IPS DF 19.7 (cell line): ENCODE measurements at regions not wholly inside any gene's neighbourhood (a gene's known extent, or its start where the extent isn't known, plus 50 kb on each side); places are given as distances from the start of the nearest gene placed in this dataset.
A peak's percentile ranks its signal among the peaks of the same experiment; 100 is the strongest.
"Not testable (repeated sequence)": the region's sequence is repeated elsewhere in the genome, so short reads cannot be mapped to it uniquely, and the experiment has no call there.

Source experiments
- DNase-seq: peaks from one replicate; pipeline ENCODE4 v3.0.0-alpha.2; 2013; ENCODE audit warnings: low read depth, low spot score

GRCh38 chr4:123674762-123675465 lies 278.3 kb downstream of the SPRY1 start:
- DNase-seq, result no peak

DNA sequence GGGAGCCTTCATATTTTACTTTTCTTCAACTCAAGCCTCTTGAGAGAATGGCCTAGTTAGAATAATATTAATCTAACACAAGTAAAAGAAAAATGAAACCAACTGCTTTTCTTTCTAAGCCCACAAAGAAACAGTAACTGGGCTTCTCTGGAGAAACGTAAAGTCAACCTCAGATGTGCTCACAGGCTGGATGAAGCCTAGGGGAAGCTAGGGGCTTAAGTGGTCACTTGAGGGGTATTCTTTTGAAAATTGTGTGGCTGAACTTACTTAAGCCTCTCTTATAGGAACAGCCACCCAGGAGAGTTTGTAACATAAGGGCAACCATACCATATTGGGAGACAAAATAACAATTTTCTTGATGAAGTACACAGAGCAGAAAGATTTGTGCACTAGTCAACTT lies 279.0 kb downstream of the SPRY1 start:
- no peak for DNase-seq

DNA sequence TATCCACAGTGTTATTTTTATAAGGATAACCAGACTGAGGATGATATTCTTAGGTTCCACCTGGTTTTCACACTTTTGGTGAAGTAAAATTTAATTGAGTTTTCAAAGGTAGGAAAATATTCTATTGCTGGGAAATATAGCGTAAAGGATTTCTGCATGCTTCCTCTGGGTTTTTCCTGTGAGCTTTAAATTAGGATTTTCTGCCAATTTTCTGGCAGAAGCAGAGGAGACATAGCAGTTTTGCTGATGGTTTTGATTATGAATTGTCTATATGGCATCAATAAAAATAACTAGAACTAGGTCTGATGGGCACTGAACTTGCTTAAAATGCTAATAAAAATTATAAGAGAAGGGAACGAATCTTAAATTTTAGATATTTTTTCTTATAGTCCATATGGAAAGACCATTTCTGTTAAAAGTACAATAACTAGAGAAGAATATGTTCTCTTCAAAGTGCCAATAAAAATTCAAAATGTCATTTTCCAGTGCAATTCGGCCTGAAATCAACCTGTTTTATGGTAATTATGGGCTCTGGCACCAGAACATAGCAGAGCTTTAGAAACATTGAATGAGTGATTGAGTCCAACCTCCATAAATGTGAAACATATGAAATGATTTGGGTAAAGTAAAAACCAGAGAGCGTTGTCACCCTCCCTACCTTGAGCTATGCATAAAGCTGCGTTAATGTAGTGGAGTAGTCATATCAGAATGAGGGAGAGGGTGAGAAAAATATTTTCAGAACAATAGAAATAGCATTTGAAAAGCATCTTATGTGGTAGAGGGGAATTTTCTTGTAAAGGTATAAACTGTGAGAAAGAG lies 279.7 kb downstream of the SPRY1 start:
- DNase-seq, result no peak

DNA sequence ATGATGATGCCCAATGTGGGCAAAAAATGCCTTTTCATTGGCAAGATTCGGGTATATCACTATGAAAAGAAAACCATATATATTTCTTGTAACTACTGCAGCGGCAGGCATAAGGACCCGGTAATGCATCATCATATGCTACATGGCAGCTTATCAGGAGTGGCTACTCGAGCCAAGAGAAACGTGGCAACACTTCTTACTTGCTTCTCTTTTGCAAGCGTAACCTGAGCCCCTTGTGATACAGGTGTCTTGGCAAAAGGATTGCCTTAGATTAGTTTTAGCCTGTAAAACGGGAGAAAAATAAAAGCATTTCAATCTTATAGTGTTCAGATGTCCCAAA lies 280.3 kb downstream of the SPRY1 start:
- peak; percentile 3 for DNase-seq

DNA sequence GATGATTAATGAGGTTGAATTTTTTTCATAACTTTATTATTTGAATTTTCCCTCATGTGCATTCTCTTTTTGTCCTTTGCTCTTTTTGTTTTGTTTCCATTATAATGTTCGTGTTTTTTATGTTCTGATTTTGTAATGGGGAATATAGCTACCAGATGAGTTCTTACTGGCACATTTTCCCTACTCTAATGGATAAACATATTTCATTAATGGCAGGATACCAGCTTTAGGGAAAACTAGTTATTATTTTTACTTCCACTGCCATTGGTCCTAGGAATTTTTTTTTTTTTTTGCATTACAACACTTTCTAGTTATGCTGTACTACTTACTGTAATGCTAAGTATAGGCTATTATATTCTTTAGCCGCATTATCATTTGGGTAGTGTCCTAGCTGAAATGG lies 286.3 kb downstream of the SPRY1 start:
- no peak for DNase-seq

DNA sequence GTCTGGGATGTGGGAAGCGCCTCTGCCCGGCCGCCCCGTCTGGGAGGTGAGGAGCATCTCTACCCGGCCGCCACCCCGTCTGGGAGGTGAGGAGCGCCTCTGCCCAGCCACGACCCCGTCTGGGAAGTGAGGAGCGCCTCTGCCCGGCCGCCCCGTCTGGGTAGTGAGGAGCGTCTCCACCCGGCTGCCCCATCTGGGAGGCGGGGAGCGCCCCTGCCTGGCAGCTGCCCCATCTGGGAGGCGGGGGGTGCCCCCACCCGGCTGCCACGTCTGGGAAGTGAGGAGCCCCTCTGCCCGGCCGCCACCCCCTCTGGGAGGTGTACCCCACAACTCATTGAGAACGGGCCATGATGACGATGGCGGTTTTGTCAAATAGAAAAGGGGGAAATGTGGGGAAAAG lies 288.3 kb downstream of the SPRY1 start:
- not testable (repeated sequence) for DNase-seq

DNA sequence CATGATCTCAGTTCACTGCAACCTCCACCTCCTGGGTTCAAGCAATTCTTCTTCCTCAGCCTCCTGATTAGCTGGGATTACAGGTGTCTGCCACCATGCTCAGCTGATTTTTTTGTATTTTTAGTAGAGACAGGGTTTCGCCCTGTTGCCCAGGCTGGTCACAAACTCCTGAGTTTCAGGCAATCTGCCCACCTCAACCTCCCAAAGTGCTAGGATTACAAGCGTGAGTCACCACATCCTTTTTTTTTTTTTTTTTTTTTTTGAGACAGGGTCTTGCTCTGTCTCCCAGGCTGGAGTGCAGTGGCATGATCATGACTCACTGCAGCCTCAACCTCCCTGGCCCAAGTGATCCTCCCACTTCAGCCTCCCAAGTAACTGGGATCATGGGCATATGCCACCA lies 298.9 kb downstream of the SPRY1 start:
- DNase-seq, result not testable (repeated sequence)

- no peak for DNase-seq
These were observed 300.1 kb downstream of the SPRY1 start for GRCh38 chr4:123696687-123697086.

- DNase-seq, result no peak
These were observed 302.0 kb downstream of the SPRY1 start for GRCh38 chr4:123698556-123698955.

DNA sequence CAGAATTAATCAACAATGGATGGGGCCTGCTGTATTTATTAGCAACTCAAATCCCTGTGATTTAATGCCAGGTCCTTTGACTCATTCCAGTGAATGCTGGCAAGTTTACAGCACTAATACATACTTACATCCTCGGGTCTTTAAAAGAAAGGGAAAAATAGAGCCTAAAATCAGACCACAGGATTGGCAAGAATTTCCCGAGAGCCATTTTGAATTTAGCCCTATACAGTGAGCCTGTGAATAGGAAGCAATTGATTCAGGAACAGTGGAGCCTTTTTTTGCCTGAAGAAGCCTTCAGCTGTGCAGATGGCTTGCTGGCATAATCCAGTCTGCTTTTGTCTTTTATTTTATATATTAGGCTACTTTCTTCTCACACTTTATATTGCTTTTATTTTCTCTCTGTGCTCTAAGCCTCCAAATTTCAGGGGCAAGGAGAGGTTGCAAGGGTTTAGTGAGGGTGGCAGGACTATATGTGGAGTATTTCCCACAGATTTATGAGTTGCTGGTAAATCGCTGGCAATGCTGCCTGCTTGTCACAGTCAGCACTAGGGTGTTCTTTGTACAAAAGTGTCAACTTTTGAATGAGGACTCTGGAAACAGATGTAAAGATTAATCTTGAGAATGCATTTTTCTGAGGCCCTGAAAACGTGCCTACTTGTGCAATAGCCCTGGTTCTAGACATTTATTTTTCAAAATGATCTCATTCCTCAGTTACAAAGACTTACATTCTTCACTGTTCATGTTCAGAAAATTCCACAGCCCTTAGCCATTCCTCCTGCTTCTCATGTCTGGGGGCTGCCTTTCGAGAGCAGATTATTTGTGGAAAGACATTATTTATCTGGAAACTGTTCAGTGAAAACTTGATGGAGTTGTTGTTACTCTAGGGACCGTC lies 303.5 kb downstream of the SPRY1 start:
- no peak for DNase-seq

- no peak for DNase-seq
These were observed 304.6 kb downstream of the SPRY1 start for GRCh38 chr4:123701131-123701575.

DNA sequence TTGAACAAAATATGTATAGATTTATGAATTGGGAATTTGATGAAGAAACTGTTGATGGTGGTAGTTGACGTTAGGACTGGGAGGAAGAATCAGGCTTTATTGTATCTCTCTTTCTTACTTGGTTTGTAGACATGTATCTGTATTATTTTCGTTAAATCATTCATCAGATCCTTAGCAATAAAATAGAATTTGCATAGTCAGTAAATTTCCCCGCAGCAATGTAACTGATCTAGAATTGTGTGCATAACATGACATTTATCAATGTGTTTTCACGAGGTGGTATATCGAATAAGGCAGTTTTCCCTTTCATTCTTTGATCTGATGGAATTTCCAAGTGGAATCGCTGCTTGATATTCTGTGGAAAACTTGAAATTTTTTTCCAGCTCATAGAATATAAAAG lies 308.8 kb downstream of the SPRY1 start:
- no peak for DNase-seq

GRCh38 chr4:123706973-123707372 lies 310.4 kb downstream of the SPRY1 start:
- no peak for DNase-seq

DNA sequence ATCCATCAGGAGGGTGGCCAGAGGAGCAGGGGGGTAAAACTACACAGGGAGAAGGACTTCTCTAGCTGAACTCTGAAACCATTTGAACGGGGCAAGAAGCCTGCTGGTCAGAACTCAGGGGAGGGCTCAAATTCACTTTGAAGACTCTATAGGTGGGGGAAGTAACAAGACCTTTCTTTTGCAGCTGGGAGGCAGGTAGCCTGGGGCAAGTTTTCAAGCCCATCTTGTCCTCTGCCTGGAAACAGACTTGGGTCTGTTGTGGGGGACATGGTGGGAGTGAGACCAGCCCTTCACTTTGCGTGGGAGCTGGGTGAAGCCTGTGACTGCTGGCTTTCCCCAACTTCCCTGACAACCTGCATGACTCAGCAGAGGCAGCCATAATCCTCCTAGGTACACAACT lies 312.3 kb downstream of the SPRY1 start:
- DNase-seq, result no peak

DNA sequence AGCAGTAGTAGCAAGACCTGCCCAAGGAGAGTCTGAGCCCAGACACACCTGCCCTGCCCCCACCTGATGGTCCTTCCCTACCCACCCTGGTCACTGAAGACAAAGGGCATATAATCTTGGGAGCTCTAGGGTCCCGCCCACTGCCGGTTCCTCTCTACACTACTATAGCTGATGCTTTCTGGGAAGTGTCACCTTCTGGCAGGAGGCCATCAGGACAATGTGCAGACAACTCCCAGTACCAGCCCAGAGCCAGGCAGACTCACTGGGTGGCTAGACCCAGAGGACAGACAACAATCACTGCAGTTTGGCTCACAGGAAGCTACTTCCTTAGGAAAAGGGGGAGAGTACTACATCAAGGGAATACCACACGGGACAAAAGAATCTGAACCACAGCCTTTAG lies 312.7 kb downstream of the SPRY1 start:
- no peak for DNase-seq

GRCh38 chr4:123731035-123731434 lies 334.4 kb downstream of the SPRY1 start:
- DNase-seq, result no peak

DNA sequence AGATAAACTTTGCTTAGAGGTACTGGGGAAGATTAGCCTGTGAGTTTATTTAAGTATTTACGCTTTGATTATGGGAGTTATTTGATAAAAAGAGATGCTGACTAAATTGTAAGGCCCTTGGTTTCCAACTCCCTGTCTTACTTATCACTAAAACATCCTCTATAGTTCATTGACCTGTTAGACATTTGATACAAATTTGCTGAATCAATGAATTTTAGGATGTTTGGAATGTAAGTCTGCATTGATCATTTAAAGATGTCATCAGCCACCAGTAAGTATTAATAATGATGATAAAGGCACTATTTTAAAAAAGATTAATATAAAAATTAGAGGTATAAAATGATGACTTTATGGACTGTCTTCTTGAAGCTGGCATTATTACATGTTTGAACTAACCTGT lies 340.6 kb downstream of the SPRY1 start:
- DNase-seq, result no peak

DNA sequence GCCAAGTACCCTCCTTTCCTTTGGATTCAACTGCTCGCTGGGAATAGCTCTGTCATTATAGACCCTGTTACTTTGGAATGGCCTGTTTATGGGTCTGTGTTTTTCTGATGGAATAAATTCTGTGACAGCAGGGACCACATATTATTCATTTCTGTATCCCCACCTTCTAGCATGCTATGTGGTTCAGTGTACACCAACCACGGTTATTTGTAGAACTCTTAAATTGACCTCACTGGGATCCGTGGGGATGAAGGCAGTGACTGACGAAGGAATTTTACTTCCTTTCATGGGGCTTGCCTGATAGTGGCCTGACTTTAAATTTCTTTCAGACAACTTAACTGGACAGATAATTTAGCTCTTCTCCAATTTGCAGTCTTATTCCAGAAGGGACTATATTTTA lies 343.2 kb downstream of the SPRY1 start:
- DNase-seq, result no peak

DNA sequence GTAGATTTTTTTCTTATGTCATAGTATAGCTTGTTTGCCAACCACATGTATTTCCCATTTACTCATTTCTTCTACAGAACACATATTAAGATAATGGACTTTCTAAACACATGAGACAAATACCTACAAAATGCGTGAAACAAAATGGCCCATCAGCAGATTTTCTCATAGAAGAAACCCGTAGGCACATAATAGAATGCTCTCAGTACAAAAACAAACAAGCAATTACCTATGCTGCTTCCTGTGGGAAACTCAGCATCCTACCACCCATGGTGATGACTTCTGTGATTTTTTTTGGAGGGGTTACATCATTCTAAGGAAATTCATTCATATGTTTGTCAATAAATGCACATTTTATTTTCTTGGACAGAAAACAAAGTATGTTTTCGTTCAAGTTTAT lies 343.6 kb downstream of the SPRY1 start:
- DNase-seq, result no peak

DNA sequence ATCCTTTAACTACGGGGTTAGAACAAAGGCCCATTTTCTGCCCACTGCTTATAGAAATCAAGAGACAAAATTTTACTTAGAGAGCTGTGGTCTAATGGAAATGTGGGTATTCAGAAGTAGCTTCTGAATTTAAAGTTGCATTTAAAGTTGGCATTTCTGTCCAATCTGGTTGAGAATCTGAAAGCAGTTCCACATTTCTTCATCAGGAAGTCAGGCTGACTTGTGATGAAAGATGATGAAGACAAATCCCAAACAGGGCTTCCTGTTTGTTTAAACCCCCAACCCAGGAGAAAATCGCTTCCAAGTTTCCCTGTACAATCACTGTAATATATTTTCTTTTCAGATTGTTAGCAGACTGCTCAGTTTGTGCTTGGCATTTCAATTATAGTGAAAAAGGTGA lies 345.3 kb downstream of the SPRY1 start:
- no peak for DNase-seq

GRCh38 chr4:123743848-123744247 lies 347.3 kb downstream of the SPRY1 start:
- no peak for DNase-seq

GRCh38 chr4:123744664-123745290 lies 348.2 kb downstream of the SPRY1 start:
- no peak for DNase-seq
